Transverse colon (tissue), 4 donors: ENCODE measurements at regions not wholly inside any gene's neighbourhood (a gene's known extent, or its start where the extent isn't known, plus 50 kb on each side); places are given as distances from the start of the nearest gene placed in this dataset.

Experiments used
- DNase-seq: peaks from one replicate; pipeline ENCODE4 v3.0.0-alpha.2; 2019
- H3K27ac ChIP-seq, 4 donors: fragments of 200-600 bp; sonication (generic); 2 replicates each; pipeline ENCODE4 v1.5.1; 2016 to 2018; ENCODE audit warnings: inconsistent platforms in 4 of 4
- H3K27me3 ChIP-seq: fragments of 200-600 bp; sonication (generic); 2 replicates; pipeline ENCODE4 v1.5.1; 2017; ENCODE audit warnings: inconsistent platforms
- H3K36me3 ChIP-seq, 4 donors: fragments of 200-600 bp; sonication (generic); 2 replicates each; pipeline ENCODE4 v1.5.1; 2017 to 2019; ENCODE audit warnings: inconsistent platforms in 4 of 4
- H3K4me1 ChIP-seq, 4 donors: fragments of 200-600 bp; sonication (generic); 2 replicates each; pipeline ENCODE4 v1.5.1; 2017 to 2020; ENCODE audit warnings: inconsistent platforms in 4 of 4
- H3K4me3 ChIP-seq, 4 donors: fragments of 200-600 bp; sonication (generic); 1 replicate in 1 of 4; 2 replicates in 3 of 4; pipeline versions ENCODE4 v1.5.1 to v1.6.1; 2017 to 2019; ENCODE audit warnings: inconsistent platforms in 4 of 4
- H3K9me3 ChIP-seq, 2 donors: fragments of 200-600 bp; sonication (generic); 2 replicates each; pipeline ENCODE4 v1.5.1; 2017 to 2019; ENCODE audit warnings: inconsistent platforms in 2 of 2
- EP300 ChIP-seq: sonication (generic); formaldehyde crosslinking; IDR thresholded peaks from one replicate; pipeline ENCODE4 v1.6.1; 2017; ENCODE audit warnings: antibody characterized with exemption, low read depth
- POLR2A ChIP-seq: fragments of 450-650 bp; IDR thresholded peaks from one replicate; pipeline ENCODE4 v1.6.1; 2016; ENCODE audit warnings: antibody characterized with exemption, mild to moderate bottlenecking, moderate library complexity
- POLR2AphosphoS5 ChIP-seq, 3 donors: sonication (generic); formaldehyde crosslinking; IDR thresholded peaks; one replicate each; pipeline ENCODE4 v1.6.1; 2016; ENCODE audit warnings: antibody characterized with exemption in 3 of 3
- WGBS, 2 donors: methylation state at CpG; one replicate each; pipeline ENCODE4 v1.1.5; 2018; ENCODE audit warnings: low coverage in 1 of 2; 5-methylcytosine and 5-hydroxymethylcytosine counted together
- in situ Hi-C, 4 donors: fragments of 200-750 bp; cut with MboI; loops; one replicate each; pipeline versions ENCODE4 v1.15.0 to v1.15.1; 2017; ENCODE audit warnings: low sequenced_read_pairs in 3 of 4, low pct_ligation_motif_present in 1 of 4, low pct_unique_long_range_greater_than_20kb in 1 of 4
- intact Hi-C: fragments of 100-400 bp; cut with DNase I; formaldehyde crosslinking; loops from one replicate; pipeline ENCODE4 v1.15.1; 2023; ENCODE audit warnings: low total_unique reads
- TF ChIP-seq, protein P1 (sequence below), 5 experiments: fragments of 200-600 bp in 3 of 5; fragments of 450-650 bp in 2 of 5; sonication (generic) in 3 of 5; IDR thresholded peaks; 1 replicate in 2 of 5; 2 replicates in 3 of 5; pipeline ENCODE4 v1.5.1; 2016 to 2017; ENCODE audit warnings: antibody characterized with exemption in 5 of 5, inconsistent platforms in 3 of 5, mild to moderate bottlenecking in 2 of 5, moderate library complexity in 1 of 5

DNA sequence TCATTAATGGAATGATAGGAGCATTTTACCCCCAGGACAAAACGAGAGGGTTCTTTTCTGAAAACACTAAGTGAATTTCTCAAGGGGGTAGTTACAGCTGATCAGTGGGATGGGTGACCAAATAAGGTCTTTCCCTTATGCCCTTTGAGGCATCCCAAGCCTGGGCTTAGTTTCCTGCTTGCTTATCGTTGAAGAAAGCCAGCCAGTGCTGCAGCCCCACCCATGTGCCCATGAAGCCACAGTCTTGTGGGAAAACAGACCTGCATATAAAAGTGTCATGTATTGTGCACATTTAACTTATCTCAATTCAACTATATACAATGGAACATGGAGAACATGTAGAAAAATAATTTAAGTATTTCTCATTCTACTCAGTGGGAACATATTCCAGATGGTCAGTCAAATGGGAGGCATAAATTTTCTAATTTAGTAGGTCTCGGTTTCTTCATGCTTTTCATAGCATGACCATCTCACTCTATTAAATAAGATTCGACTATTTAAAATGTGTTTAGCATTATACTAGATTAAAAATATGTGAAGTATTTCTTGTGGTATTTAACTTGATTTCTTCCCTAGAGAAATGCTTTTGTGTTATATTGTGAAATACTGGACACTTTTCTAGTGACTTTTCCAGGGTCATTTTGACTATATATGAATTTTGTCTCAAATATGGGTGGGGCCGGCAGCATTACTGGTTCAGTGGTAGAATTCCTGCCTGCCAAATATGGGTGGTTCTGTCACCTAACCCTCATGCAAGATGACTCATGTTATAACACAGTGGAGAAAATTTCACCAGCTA, 189.7 kb upstream of the SGCD start:
- no peak overlapping the region for H3K4me3 ChIP-seq
- TF ChIP-seq POLR2AphosphoS5 (IDR thresholded peaks at IDR 0.05) (no peak), EP300 (no peak), POLR2A (no peak)
- TF ChIP-seq, protein P1, sequence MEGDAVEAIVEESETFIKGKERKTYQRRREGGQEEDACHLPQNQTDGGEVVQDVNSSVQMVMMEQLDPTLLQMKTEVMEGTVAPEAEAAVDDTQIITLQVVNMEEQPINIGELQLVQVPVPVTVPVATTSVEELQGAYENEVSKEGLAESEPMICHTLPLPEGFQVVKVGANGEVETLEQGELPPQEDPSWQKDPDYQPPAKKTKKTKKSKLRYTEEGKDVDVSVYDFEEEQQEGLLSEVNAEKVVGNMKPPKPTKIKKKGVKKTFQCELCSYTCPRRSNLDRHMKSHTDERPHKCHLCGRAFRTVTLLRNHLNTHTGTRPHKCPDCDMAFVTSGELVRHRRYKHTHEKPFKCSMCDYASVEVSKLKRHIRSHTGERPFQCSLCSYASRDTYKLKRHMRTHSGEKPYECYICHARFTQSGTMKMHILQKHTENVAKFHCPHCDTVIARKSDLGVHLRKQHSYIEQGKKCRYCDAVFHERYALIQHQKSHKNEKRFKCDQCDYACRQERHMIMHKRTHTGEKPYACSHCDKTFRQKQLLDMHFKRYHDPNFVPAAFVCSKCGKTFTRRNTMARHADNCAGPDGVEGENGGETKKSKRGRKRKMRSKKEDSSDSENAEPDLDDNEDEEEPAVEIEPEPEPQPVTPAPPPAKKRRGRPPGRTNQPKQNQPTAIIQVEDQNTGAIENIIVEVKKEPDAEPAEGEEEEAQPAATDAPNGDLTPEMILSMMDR (IDR thresholded peaks at IDR 0.05) = no peak
- H3K9me3 ChIP-seq = no peaks in the 10 kb centered on the region
- intact Hi-C loops = no loop called here
- H3K36me3 ChIP-seq = no peaks in the 10 kb centered on the region
- H3K27me3 ChIP-seq = no peaks in the 10 kb centered on the region
- DNase-seq = no peak
- H3K27ac ChIP-seq = no peak overlapping the region
- 54 to 56% methylated on average over 4 to 5 of the region's 5 CpGs for WGBS, 2 donors
- in situ Hi-C loops = no loop called here
- no peaks in the 10 kb centered on the region for H3K4me1 ChIP-seq

- in situ Hi-C loops (no loop called here), intact Hi-C loops (no loop called here)
- H3K4me1 ChIP-seq = no peaks in the 10 kb centered on the region
- no peak for DNase-seq
- TF ChIP-seq EP300 = no peak
- no peak for TF ChIP-seq POLR2A
- TF ChIP-seq, protein P1 (IDR thresholded peaks at IDR 0.05) = no peak
- H3K9me3 ChIP-seq = peaks cover 0 to 10% of the 10 kb centered on the region in 2 donors
- H3K4me3 ChIP-seq = no peak overlapping the region
- 78 to 94% methylated on average over 2 of the region's 2 CpGs for WGBS, 2 donors
- no peaks in the 10 kb centered on the region for H3K27me3 ChIP-seq
- H3K36me3 ChIP-seq = no peaks in the 10 kb centered on the region
- H3K27ac ChIP-seq = no peak overlapping the region
Observed at GRCh38 chr5:156142867-156143266, 184.1 kb upstream of the SGCD start.

GRCh38 chr5:156147261-156147943, 179.6 kb upstream of the SGCD start:
- 23 to 37% methylated on average over 2 of the region's 2 CpGs for WGBS, 2 donors

DNA sequence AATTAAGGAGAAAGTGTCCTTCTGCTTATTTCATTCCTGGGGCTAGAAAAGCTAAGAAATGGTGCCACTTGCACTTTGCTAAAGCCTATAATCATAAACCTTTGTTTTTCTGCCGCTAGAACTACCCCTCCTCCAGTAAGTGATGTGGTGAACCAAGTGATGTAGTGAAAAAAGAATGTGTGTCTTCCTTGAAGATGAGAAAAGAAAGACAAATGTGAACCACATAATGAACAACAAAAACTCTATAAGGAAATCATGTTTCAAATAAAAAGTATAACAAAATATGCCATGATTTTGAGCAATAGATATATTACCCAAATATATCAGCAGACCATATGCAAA, 179.0 kb upstream of the SGCD start:
- DNase-seq = no peak
- Histone ChIP-seq H3K27ac (no peak overlapping the region), H3K4me1 (no peaks in the 10 kb centered on the region), H3K4me3 (no peak overlapping the region), H3K27me3 (no peaks in the 10 kb centered on the region), H3K36me3 (no peaks in the 10 kb centered on the region), H3K9me3 (peaks cover 0 to 5% of the 10 kb centered on the region in 2 donors)
- intact Hi-C loops (no loop called here), in situ Hi-C loops (no loop called here)
- 33 to 41% methylated on average over 1 of the region's 1 CpG for WGBS, 2 donors
- TF ChIP-seq POLR2A = no peak
- TF ChIP-seq EP300 = no peak
- no peak for TF ChIP-seq POLR2AphosphoS5 (IDR thresholded peaks at IDR 0.05)
- TF ChIP-seq, protein P1 (IDR thresholded peaks at IDR 0.05) = no peak

More at GRCh38 chr5:156147261-156147943, 179.6 kb upstream of the SGCD start:
- intact Hi-C loops (no loop called here), in situ Hi-C loops (no loop called here)
- H3K4me3 ChIP-seq = no peak overlapping the region
- no peaks in the 10 kb centered on the region for H3K27me3 ChIP-seq
- H3K9me3 ChIP-seq = peaks cover 0 to 10% of the 10 kb centered on the region in 2 donors
- H3K27ac ChIP-seq = no peak overlapping the region
- H3K36me3 ChIP-seq = no peaks in the 10 kb centered on the region
- TF ChIP-seq, protein P1 (IDR thresholded peaks at IDR 0.05) = no peak
- TF ChIP-seq POLR2A (no peak), EP300 (no peak)
- H3K4me1 ChIP-seq = no peaks in the 10 kb centered on the region
- DNase-seq = no peak
